ENCODE measurements at regions not wholly inside any gene's neighbourhood (a gene's known extent, or its start where the extent isn't known, plus 50 kb on each side); places are given as distances from the start of the nearest gene placed in this dataset.

GRCh38 chr3:106088899-106089298, 220.1 kb upstream of the CBLB start:
- TF ChIP-seq CTCF (IDR thresholded peaks at IDR 0.05): no peak
- H3K4me3 Mint-ChIP-seq: no peak overlapping the region

GRCh38 chr3:106089806-106090205, 221.0 kb upstream of the CBLB start:
- Mint-ChIP-seq H3K4me1 (peaks cover 7% of the 10 kb centered on the region), H3K27ac (no peak overlapping the region), H3K9me3 (peaks cover 15% of the 10 kb centered on the region), H3K27me3 (ENCODE audit: low read depth, poor library complexity) (no peaks in the 10 kb centered on the region), H3K36me3 (ENCODE audit: low read depth) (no peaks in the 10 kb centered on the region), H3K4me3 (no peak overlapping the region)
- no peak for TF ChIP-seq CTCF (IDR thresholded peaks at IDR 0.05)
- no peak for DNase-seq

More at GRCh38 chr3:106088899-106089298, 220.1 kb upstream of the CBLB start:
- no peaks in the 10 kb centered on the region for H3K27me3 Mint-ChIP-seq (ENCODE audit: low read depth, poor library complexity)
- peaks cover 7% of the 10 kb centered on the region for H3K4me1 Mint-ChIP-seq
- no peak overlapping the region for H3K27ac Mint-ChIP-seq
- no peaks in the 10 kb centered on the region for H3K36me3 Mint-ChIP-seq (ENCODE audit: low read depth)
- DNase-seq: no peak
- peaks cover 15% of the 10 kb centered on the region for H3K9me3 Mint-ChIP-seq

- no peak overlapping the region for H3K4me3 Mint-ChIP-seq
- DNase-seq: no peak
- H3K27me3 Mint-ChIP-seq (ENCODE audit: low read depth, poor library complexity): no peaks in the 10 kb centered on the region
Measured at GRCh38 chr3:106092792-106093191, 224.0 kb upstream of the CBLB start.

GRCh38 chr3:106093616-106094015, 224.8 kb upstream of the CBLB start:
- Mint-ChIP-seq H3K4me1 (no peaks in the 10 kb centered on the region), H3K27me3 (ENCODE audit: low read depth, poor library complexity) (no peaks in the 10 kb centered on the region), H3K9me3 (peaks cover 6% of the 10 kb centered on the region), H3K4me3 (no peak overlapping the region), H3K27ac (no peak overlapping the region), H3K36me3 (ENCODE audit: low read depth) (no peaks in the 10 kb centered on the region)
- DNase-seq: no peak
- TF ChIP-seq CTCF (IDR thresholded peaks at IDR 0.05): no peak

More at GRCh38 chr3:106092792-106093191, 224.0 kb upstream of the CBLB start:
- H3K4me1 Mint-ChIP-seq: no peaks in the 10 kb centered on the region
- H3K27ac Mint-ChIP-seq: no peak overlapping the region
- H3K9me3 Mint-ChIP-seq: peaks cover 5% of the 10 kb centered on the region
- H3K36me3 Mint-ChIP-seq (ENCODE audit: low read depth): no peaks in the 10 kb centered on the region
- no peak for TF ChIP-seq CTCF (IDR thresholded peaks at IDR 0.05)

GRCh38 chr3:106097817-106098435, 229.1 kb upstream of the CBLB start:
- H3K4me3 Mint-ChIP-seq: no peak overlapping the region
- no peaks in the 10 kb centered on the region for H3K4me1 Mint-ChIP-seq

More at GRCh38 chr3:106097817-106098435, 229.1 kb upstream of the CBLB start:
- Mint-ChIP-seq H3K27ac (no peak overlapping the region), H3K36me3 (ENCODE audit: low read depth) (peaks cover 9% of the 10 kb centered on the region), H3K9me3 (peaks cover 49% of the 10 kb centered on the region), H3K27me3 (ENCODE audit: low read depth, poor library complexity) (no peaks in the 10 kb centered on the region)
- no peak for DNase-seq
- TF ChIP-seq CTCF (IDR thresholded peaks at IDR 0.05): no peak
